Globus pallidus (tissue), 1 donor: ENCODE measurements at regions not wholly inside any gene's neighbourhood (a gene's known extent, or its start where the extent isn't known, plus 50 kb on each side); places are given as distances from the start of the nearest gene placed in this dataset.
"Not testable (repeated sequence)": the region's sequence is repeated elsewhere in the genome, so short reads cannot be mapped to it uniquely, and the experiment has no call there.

Experiments used
- DNase-seq: peaks from one replicate; pipeline ENCODE4 v3.0.0-alpha.2; 2015; ENCODE audit warnings: low spot score

- DNase-seq, result no peak
These were observed 64.2 kb downstream of the DACT2 start for GRCh38 chr6:168255283-168255881.

- DNase-seq, result no peak
These were observed 67.3 kb downstream of the DACT2 start for GRCh38 chr6:168252267-168252666.

- DNase-seq, result no peak
These were observed 69.3 kb downstream of the DACT2 start for GRCh38 chr6:168250250-168250649.

- no peak for DNase-seq
These were observed 69.8 kb downstream of the DACT2 start for GRCh38 chr6:168249746-168250145.

GRCh38 chr6:168248148-168248620, 71.4 kb downstream of the DACT2 start:
- DNase-seq, result no peak

GRCh38 chr6:168247443-168248147, 72.0 kb downstream of the DACT2 start:
- peak; percentile 35 for DNase-seq

- DNase-seq, result no peak
These were observed 74.5 kb downstream of the DACT2 start for GRCh38 chr6:168244961-168245551.

- DNase-seq, result no peak
These were observed 75.7 kb downstream of the DACT2 start for GRCh38 chr6:168243812-168244376.

GRCh38 chr6:168242940-168243225, 76.7 kb downstream of the DACT2 start:
- DNase-seq, result no peak

- no peak for DNase-seq
These were observed 77.3 kb downstream of the DACT2 start for GRCh38 chr6:168242111-168242939.

GRCh38 chr6:168240160-168240559, 79.4 kb downstream of the DACT2 start:
- DNase-seq, result no peak

GRCh38 chr6:168239044-168239773, 80.4 kb downstream of the DACT2 start:
- no peak for DNase-seq

- no peak for DNase-seq
These were observed 81.2 kb downstream of the DACT2 start for GRCh38 chr6:168238159-168238909.

GRCh38 chr6:168233875-168234213, 85.7 kb downstream of the DACT2 start:
- DNase-seq, result not testable (repeated sequence)

- no peak for DNase-seq
These were observed 86.3 kb downstream of the DACT2 start for GRCh38 chr6:168232989-168233874.

- DNase-seq, result no peak
These were observed 87.0 kb downstream of the DACT2 start for GRCh38 chr6:168232528-168232927.

GRCh38 chr6:168232062-168232461, 87.5 kb downstream of the DACT2 start:
- DNase-seq, result no peak

GRCh38 chr6:168231393-168231957, 88.1 kb downstream of the DACT2 start:
- no peak for DNase-seq

- no peak for DNase-seq
These were observed 90.2 kb downstream of the DACT2 start for GRCh38 chr6:168229368-168229752.
